Retinal pigment epithelial cell (primary cell): ENCODE measurements at regions not wholly inside any gene's neighbourhood (a gene's known extent, or its start where the extent isn't known, plus 50 kb on each side); places are given as distances from the start of the nearest gene placed in this dataset.

Source experiments
- DNase-seq: peaks from one replicate; pipeline ENCODE4 v3.0.0-alpha.2; 2010; ENCODE audit warnings: low read depth
- H3K4me3 ChIP-seq: 2 replicates; pipeline ENCODE4 v1.5.1; 2011; ENCODE audit warnings: mild to moderate bottlenecking, low read length, control low read depth, moderate library complexity
- CTCF ChIP-seq: conservative IDR thresholded peaks from 2 replicates; pipeline ENCODE4 v1.5.1; 2011; ENCODE audit warnings: low read depth, low read length, control low read depth, inconsistent platforms

- no peak overlapping the region for H3K4me3 ChIP-seq
- TF ChIP-seq CTCF: no peak
- DNase-seq: no peak
These were observed 150.6 kb upstream of the COPS8 start for GRCh38 chr2:236935083-236935482.

- DNase-seq: no peak
- H3K4me3 ChIP-seq: no peak overlapping the region
- TF ChIP-seq CTCF: no peak
These were observed 149.9 kb upstream of the COPS8 start for GRCh38 chr2:236935631-236936445.

- H3K4me3 ChIP-seq: no peak overlapping the region
- no peak for DNase-seq
- no peak for TF ChIP-seq CTCF
These were observed 149.2 kb upstream of the COPS8 start for GRCh38 chr2:236936446-236936940.

- DNase-seq: no peak
- no peak for TF ChIP-seq CTCF
- H3K4me3 ChIP-seq: no peak overlapping the region
These were observed 147.6 kb upstream of the COPS8 start for GRCh38 chr2:236938126-236938525.

- H3K4me3 ChIP-seq: no peak overlapping the region
These were observed 146.4 kb upstream of the COPS8 start for GRCh38 chr2:236939271-236939670.

GRCh38 chr2:236939721-236940231 lies 145.9 kb upstream of the COPS8 start:
- TF ChIP-seq CTCF: no peak
- DNase-seq: no peak

More at GRCh38 chr2:236939271-236939670, 146.4 kb upstream of the COPS8 start:
- TF ChIP-seq CTCF: no peak
- no peak for DNase-seq

GRCh38 chr2:236940497-236940896 lies 145.2 kb upstream of the COPS8 start:
- TF ChIP-seq CTCF: no peak

More at GRCh38 chr2:236939721-236940231, 145.9 kb upstream of the COPS8 start:
- H3K4me3 ChIP-seq: no peak overlapping the region

More at GRCh38 chr2:236940497-236940896, 145.2 kb upstream of the COPS8 start:
- H3K4me3 ChIP-seq: no peak overlapping the region
- DNase-seq: no peak
